ENCODE measurements at regions not wholly inside any gene's neighbourhood (a gene's known extent, or its start where the extent isn't known, plus 50 kb on each side); places are given as distances from the start of the nearest gene placed in this dataset.
"Not testable (repeated sequence)": the region's sequence is repeated elsewhere in the genome, so short reads cannot be mapped to it uniquely, and the experiment has no call there.

DNA sequence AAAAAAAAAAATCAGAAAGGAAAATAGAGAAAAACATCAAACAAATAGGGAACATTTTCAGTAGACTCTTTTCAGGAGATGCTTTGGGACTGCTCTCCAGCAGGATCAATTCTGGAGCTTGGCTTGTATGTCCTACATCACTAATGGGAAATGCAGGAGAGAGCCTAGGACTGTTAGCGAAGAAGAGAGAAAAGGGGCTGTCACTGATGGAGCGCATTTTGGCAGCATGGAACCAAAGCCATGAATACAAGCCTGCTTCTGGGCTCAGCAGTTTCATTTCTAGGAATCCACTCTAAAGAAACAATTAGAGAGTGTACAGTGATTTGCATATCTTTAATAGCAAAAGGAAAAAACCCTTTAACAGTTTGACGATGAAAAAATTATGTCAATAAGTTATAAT is 203.9 kb downstream of the NUFIP1 start:
- in situ Hi-C loops (cut with HindIII; ENCODE audit: low sequenced_read_pairs) = no loop called here
- DNase-seq (ENCODE audit: low read depth) = no peak
- no peak for TF ChIP-seq CTCF (IDR thresholded peaks at IDR 0.05; ENCODE audit: low read depth, low read length, missing control alignments)
- no peak overlapping the region for H3K4me3 ChIP-seq (ENCODE audit: low read depth, low read length)

- H3K4me3 ChIP-seq (ENCODE audit: low read depth, low read length) = no peak overlapping the region
- in situ Hi-C loops (cut with HindIII; ENCODE audit: low sequenced_read_pairs) = no loop called here
- no peak for DNase-seq (ENCODE audit: low read depth)
- TF ChIP-seq CTCF (IDR thresholded peaks at IDR 0.05; ENCODE audit: low read depth, low read length, missing control alignments) = no peak
Measured at GRCh38 chr13:44784708-44785080, 204.6 kb downstream of the NUFIP1 start.

GRCh38 chr13:44783994-44784707 is 205.1 kb downstream of the NUFIP1 start:
- DNase-seq (ENCODE audit: low read depth) = no peak
- TF ChIP-seq CTCF (IDR thresholded peaks at IDR 0.05; ENCODE audit: low read depth, low read length, missing control alignments) = no peak
- no peak overlapping the region for H3K4me3 ChIP-seq (ENCODE audit: low read depth, low read length)
- in situ Hi-C loops (cut with HindIII; ENCODE audit: low sequenced_read_pairs) = no loop called here

GRCh38 chr13:44780591-44781280 is 204.6 kb upstream of the TSC22D1 start:
- no peak for TF ChIP-seq CTCF (IDR thresholded peaks at IDR 0.05; ENCODE audit: low read depth, low read length, missing control alignments)
- in situ Hi-C loops (cut with HindIII; ENCODE audit: low sequenced_read_pairs) = no loop called here
- no peak overlapping the region for H3K4me3 ChIP-seq (ENCODE audit: low read depth, low read length)
- DNase-seq (ENCODE audit: low read depth) = no peak

GRCh38 chr13:44778761-44779484 is 202.8 kb upstream of the TSC22D1 start:
- no peak for DNase-seq (ENCODE audit: low read depth)
- in situ Hi-C loops (cut with HindIII; ENCODE audit: low sequenced_read_pairs) = no loop called here
- TF ChIP-seq CTCF (IDR thresholded peaks at IDR 0.05; ENCODE audit: low read depth, low read length, missing control alignments) = no peak
- no peak overlapping the region for H3K4me3 ChIP-seq (ENCODE audit: low read depth, low read length)

DNA sequence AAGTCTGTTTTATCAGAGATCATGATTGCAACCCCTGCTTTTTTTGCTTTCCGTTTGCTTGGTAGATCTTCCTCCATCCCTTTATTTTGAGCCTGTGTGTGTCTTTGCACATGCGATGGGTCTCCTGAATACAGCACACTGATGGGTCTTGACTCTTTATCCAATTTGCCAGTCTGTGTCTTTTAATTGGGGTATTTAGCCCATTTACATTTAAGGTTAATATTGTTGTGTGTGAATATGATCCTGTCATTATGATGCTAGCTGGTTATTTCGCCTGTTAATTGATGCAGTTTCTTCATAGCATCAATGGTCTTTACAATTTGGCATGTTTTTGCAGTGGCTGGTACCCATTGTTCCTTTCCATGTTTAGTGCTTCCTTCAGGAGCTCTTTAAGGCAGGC is 199.2 kb upstream of the TSC22D1 start:
- in situ Hi-C loops (cut with HindIII; ENCODE audit: low sequenced_read_pairs); H3K4me3 ChIP-seq (ENCODE audit: low read depth, low read length); DNase-seq (ENCODE audit: low read depth): not testable (repeated sequence)

GRCh38 chr13:44770951-44771350 is 194.8 kb upstream of the TSC22D1 start:
- no peak overlapping the region for H3K4me3 ChIP-seq (ENCODE audit: low read depth, low read length)
- TF ChIP-seq CTCF (IDR thresholded peaks at IDR 0.05; ENCODE audit: low read depth, low read length, missing control alignments) = no peak
- in situ Hi-C loops (cut with HindIII; ENCODE audit: low sequenced_read_pairs) = no loop called here
- no peak for DNase-seq (ENCODE audit: low read depth)

Measured in astrocyte of the cerebellum (primary cell).